ENCODE measurements at regions not wholly inside any gene's neighbourhood (a gene's known extent, or its start where the extent isn't known, plus 50 kb on each side); places are given as distances from the start of the nearest gene placed in this dataset.
"Not testable (repeated sequence)": the region's sequence is repeated elsewhere in the genome, so short reads cannot be mapped to it uniquely, and the experiment has no call there.

DNA sequence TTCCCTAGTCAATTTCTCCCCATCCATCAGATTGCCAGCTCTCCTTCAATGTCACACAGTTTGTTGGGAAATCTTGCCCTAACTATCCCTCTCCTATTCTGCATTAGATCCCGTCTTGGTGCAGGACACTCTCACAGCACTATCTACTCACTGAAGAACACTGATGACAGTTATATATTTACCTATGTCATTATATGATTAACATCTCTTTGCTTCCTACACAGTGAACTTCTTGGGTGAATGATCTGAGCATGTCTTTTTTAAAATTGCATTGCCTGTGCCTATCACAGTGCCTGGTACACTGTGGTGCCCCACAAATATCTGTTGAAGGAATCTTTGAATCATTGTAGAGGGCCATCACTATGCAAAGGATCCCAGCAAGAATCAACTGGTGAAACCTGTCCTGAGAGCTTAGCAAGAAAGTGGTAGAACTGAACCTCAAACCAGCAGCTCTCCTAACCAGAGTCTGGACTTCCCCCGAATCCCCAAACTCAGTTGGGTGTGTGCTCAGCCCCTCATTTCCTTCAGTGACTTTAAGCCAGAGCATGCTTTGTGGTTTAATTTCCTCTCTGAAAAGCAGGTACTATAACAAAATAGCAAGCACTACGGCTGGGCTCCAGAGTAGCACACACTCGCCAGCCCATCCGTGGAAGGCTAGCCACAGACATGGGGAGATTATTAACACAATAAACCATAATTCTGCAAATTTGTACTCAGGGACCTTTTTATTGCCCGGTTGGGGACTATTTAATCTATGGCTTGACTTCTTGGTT, 680.7 kb upstream of the SALL1 start (continued):
- TF ChIP-seq, protein P1, sequence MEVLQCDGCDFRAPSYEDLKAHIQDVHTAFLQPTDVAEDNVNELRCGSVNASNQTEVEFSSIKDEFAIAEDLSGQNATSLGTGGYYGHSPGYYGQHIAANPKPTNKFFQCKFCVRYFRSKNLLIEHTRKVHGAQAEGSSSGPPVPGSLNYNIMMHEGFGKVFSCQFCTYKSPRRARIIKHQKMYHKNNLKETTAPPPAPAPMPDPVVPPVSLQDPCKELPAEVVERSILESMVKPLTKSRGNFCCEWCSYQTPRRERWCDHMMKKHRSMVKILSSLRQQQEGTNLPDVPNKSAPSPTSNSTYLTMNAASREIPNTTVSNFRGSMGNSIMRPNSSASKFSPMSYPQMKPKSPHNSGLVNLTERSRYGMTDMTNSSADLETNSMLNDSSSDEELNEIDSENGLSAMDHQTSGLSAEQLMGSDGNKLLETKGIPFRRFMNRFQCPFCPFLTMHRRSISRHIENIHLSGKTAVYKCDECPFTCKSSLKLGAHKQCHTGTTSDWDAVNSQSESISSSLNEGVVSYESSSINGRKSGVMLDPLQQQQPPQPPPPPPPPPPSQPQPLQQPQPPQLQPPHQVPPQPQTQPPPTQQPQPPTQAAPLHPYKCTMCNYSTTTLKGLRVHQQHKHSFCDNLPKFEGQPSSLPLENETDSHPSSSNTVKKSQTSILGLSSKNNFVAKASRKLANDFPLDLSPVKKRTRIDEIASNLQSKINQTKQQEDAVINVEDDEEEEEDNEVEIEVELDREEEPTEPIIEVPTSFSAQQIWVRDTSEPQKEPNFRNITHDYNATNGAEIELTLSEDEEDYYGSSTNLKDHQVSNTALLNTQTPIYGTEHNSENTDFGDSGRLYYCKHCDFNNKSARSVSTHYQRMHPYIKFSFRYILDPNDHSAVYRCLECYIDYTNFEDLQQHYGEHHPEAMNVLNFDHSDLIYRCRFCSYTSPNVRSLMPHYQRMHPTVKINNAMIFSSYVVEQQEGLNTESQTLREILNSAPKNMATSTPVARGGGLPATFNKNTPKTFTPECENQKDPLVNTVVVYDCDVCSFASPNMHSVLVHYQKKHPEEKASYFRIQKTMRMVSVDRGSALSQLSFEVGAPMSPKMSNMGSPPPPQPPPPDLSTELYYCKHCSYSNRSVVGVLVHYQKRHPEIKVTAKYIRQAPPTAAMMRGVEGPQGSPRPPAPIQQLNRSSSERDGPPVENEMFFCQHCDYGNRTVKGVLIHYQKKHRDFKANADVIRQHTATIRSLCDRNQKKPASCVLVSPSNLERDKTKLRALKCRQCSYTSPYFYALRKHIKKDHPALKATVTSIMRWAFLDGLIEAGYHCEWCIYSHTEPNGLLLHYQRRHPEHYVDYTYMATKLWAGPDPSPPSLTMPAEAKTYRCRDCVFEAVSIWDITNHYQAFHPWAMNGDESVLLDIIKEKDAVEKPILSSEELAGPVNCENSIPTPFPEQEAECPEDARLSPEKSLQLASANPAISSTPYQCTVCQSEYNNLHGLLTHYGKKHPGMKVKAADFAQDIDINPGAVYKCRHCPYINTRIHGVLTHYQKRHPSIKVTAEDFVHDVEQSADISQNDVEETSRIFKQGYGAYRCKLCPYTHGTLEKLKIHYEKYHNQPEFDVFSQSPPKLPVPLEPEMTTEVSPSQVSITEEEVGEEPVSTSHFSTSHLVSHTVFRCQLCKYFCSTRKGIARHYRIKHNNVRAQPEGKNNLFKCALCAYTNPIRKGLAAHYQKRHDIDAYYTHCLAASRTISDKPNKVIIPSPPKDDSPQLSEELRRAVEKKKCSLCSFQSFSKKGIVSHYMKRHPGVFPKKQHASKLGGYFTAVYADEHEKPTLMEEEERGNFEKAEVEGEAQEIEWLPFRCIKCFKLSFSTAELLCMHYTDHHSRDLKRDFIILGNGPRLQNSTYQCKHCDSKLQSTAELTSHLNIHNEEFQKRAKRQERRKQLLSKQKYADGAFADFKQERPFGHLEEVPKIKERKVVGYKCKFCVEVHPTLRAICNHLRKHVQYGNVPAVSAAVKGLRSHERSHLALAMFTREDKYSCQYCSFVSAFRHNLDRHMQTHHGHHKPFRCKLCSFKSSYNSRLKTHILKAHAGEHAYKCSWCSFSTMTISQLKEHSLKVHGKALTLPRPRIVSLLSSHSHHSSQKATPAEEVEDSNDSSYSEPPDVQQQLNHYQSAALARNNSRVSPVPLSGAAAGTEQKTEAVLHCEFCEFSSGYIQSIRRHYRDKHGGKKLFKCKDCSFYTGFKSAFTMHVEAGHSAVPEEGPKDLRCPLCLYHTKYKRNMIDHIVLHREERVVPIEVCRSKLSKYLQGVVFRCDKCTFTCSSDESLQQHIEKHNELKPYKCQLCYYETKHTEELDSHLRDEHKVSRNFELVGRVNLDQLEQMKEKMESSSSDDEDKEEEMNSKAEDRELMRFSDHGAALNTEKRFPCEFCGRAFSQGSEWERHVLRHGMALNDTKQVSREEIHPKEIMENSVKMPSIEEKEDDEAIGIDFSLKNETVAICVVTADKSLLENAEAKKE (CRISPR knock-in tag; IDR thresholded peaks at IDR 0.05) = no peak
- no peak for TF ChIP-seq EZH2 (IDR thresholded peaks at IDR 0.05; ENCODE audit: low read depth, unreplicated experiment)
- TF ChIP-seq POLR2AphosphoS5 (IDR thresholded peaks at IDR 0.05; ENCODE audit: low read depth) = no peak

- H3K27ac Mint-ChIP-seq; ATAC-seq; H3K9me2 ChIP-seq (ENCODE audit: insufficient read depth); H3K4me3 ChIP-seq; H3K27ac ChIP-seq (ENCODE audit: low read depth); H3K4me3 Mint-ChIP-seq; H3K27me3 Mint-ChIP-seq (ENCODE audit: insufficient read depth, low read depth, poor library complexity); H3K79me2 ChIP-seq (replicated peaks; ENCODE audit: insufficient read depth); H3K4me1 ChIP-seq (ENCODE audit: insufficient read depth); H3K36me3 ChIP-seq (ENCODE audit: insufficient read depth); H3K36me3 Mint-ChIP-seq (ENCODE audit: low read depth); H3K4me1 Mint-ChIP-seq; DNase-seq (ENCODE audit: low spot score); H3K4me2 ChIP-seq; H3K27me3 ChIP-seq (ENCODE audit: insufficient read depth); H2AFZ ChIP-seq; H4K20me1 ChIP-seq (replicated peaks; ENCODE audit: insufficient read depth); H3K9me3 Mint-ChIP-seq; H3F3A ChIP-seq (replicated peaks; ENCODE audit: low read depth): not testable (repeated sequence)
These were observed 680.0 kb upstream of the SALL1 start for GRCh38 chr16:51831034-51831433.

DNA sequence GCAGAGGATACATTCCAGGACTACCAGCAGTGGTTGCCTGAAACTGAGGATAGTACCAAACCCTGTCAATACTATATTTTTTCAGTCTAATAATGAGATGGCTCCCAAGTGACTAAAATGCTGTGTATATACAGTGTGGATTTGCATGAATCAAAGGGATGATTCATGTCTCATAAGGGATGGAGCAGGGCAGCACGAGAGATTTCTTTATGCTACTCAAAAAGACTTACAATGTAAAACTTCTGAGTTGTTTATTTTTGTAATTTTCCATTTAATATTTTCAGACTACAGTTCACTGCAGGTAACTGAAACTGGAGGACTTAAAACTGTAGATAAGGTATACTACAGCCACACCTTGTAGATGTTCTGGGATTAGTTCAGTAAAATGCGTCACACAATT, 674.7 kb upstream of the SALL1 start:
- DNase-seq (ENCODE audit: low spot score) (no peak), ATAC-seq (no peak)
- Histone ChIP-seq H3F3A (replicated peaks; ENCODE audit: low read depth) (no peaks in the 10 kb centered on the region), H3K9me2 (ENCODE audit: insufficient read depth) (peaks cover 3% of the 10 kb centered on the region; the same call in 1 of the 2 replicates), H3K79me2 (replicated peaks; ENCODE audit: insufficient read depth) (no peaks in the 10 kb centered on the region), H3K4me1 (ENCODE audit: insufficient read depth) (no peaks in the 10 kb centered on the region), H3K36me3 (ENCODE audit: insufficient read depth) (no peaks in the 10 kb centered on the region), H2AFZ (no peak overlapping the region), H4K20me1 (replicated peaks; ENCODE audit: insufficient read depth) (no peaks in the 10 kb centered on the region), H3K27me3 (ENCODE audit: insufficient read depth) (no peaks in the 10 kb centered on the region), H3K4me3 (no peak overlapping the region), H3K4me2 (no peak overlapping the region), H3K27ac (ENCODE audit: low read depth) (no peak overlapping the region)
- peaks cover 3% of the 10 kb centered on the region for H3K27me3 Mint-ChIP-seq (ENCODE audit: insufficient read depth, low read depth, poor library complexity)
- no peaks in the 10 kb centered on the region for H3K4me1 Mint-ChIP-seq
- H3K4me3 Mint-ChIP-seq = no peak overlapping the region
- TF ChIP-seq EZH2phosphoT487 (IDR thresholded peaks at IDR 0.05; ENCODE audit: unreplicated experiment) = no peak
- TF ChIP-seq, protein P2, sequence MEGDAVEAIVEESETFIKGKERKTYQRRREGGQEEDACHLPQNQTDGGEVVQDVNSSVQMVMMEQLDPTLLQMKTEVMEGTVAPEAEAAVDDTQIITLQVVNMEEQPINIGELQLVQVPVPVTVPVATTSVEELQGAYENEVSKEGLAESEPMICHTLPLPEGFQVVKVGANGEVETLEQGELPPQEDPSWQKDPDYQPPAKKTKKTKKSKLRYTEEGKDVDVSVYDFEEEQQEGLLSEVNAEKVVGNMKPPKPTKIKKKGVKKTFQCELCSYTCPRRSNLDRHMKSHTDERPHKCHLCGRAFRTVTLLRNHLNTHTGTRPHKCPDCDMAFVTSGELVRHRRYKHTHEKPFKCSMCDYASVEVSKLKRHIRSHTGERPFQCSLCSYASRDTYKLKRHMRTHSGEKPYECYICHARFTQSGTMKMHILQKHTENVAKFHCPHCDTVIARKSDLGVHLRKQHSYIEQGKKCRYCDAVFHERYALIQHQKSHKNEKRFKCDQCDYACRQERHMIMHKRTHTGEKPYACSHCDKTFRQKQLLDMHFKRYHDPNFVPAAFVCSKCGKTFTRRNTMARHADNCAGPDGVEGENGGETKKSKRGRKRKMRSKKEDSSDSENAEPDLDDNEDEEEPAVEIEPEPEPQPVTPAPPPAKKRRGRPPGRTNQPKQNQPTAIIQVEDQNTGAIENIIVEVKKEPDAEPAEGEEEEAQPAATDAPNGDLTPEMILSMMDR (conservative IDR thresholded peaks at IDR 0.05; ENCODE audit: low read depth in 2 of 2) = no peak
- TF ChIP-seq EZH2 (IDR thresholded peaks at IDR 0.05; ENCODE audit: low read depth, unreplicated experiment) = no peak
- TF ChIP-seq NANOG (IDR thresholded peaks at IDR 0.05; ENCODE audit: borderline replicate concordance) = no peak
- TF ChIP-seq ZNF331 (CRISPR knock-in tag; IDR thresholded peaks at IDR 0.05; ENCODE audit: low read depth) = no peak
- no peaks in the 10 kb centered on the region for H3K36me3 Mint-ChIP-seq (ENCODE audit: low read depth)
- H3K27ac Mint-ChIP-seq = no peak overlapping the region
- H3K9me3 Mint-ChIP-seq = no peaks in the 10 kb centered on the region
